H1 (cell line): ENCODE measurements at regions not wholly inside any gene's neighbourhood (a gene's known extent, or its start where the extent isn't known, plus 50 kb on each side); places are given as distances from the start of the nearest gene placed in this dataset.

Experiments used
- CHD2 ChIP-seq: IDR thresholded peaks from 2 replicates; pipeline ENCODE4 v1.6.1; 2012; ENCODE audit warnings: low read length, improper control_type of control experiment
- CHD7 ChIP-seq: fragments of 300-600 bp; sonication (generic); IDR thresholded peaks from 2 replicates; pipeline ENCODE4 v1.7.1; 2012; ENCODE audit warnings: low read length, moderate library complexity, mild to moderate bottlenecking, inconsistent platforms; ENCODE audit not compliant: insufficient replicate concordance
- HDAC2 ChIP-seq, 2 experiments: fragments of 300-600 bp in 1 of 2; sonication (generic) in 1 of 2; IDR thresholded peaks; 2 replicates each; pipeline ENCODE4 v1.6.1; 2011 to 2012; ENCODE audit warnings: low read depth in 2 of 2, low read length in 2 of 2, mild to moderate bottlenecking in 2 of 2, moderate library complexity in 2 of 2, borderline replicate concordance in 1 of 2, inconsistent platforms in 1 of 2
- NANOG ChIP-seq: IDR thresholded peaks from 2 replicates; pipeline ENCODE4 v1.6.1; 2011; ENCODE audit warnings: low read length, low read depth, mild to moderate bottlenecking, inconsistent platforms; ENCODE audit not compliant: insufficient read depth, poor library complexity, severe bottlenecking

DNA sequence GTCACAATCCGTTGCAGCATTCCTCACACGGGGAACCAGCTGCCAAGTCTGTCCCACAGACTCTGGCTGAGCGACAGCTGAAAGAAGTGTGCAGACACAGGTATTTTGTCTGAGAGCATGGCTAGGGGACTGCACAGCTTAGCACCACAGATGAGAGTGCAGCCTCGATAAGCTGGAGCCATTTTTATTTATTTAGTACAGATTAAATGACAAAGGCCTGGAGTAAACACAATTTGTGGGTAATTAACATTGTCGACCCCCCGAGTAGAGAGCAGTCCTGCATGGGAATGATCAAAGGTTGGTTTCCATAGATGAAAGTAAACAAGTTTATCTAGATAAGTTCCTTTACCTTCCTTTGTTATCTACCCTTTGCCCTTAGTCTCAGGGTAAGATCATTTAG is 836.2 kb downstream of the DACH1 start (continued):
- TF ChIP-seq CHD7 (no peak), CHD2 (no peak), HDAC2 (IDR thresholded peaks at IDR 0.05; ENCODE audit: borderline replicate concordance in 1 of 2, low read depth in 2 of 2, low read length in 2 of 2) (no peak), NANOG (peak; percentile 58)
